LNCaP clone FGC (cell line): ENCODE measurements at regions not wholly inside any gene's neighbourhood (a gene's known extent, or its start where the extent isn't known, plus 50 kb on each side); places are given as distances from the start of the nearest gene placed in this dataset.

Source experiments
- DNase-seq: peaks from one replicate; pipeline ENCODE4 v3.0.0-alpha.2; 2011; ENCODE audit warnings: low read depth
- H3K4me3 ChIP-seq: 2 replicates; pipeline ENCODE4 v1.5.1; 2011; ENCODE audit warnings: mild to moderate bottlenecking, low read depth, low read length, control low read depth
- TF ChIP-seq, protein P1 (sequence below): IDR thresholded peaks from 2 replicates; pipeline ENCODE4 v1.5.1; 2012; ENCODE audit warnings: mild to moderate bottlenecking; ENCODE audit not compliant: control insufficient read depth, insufficient read depth; ENCODE audit errors: extremely low read depth

DNA sequence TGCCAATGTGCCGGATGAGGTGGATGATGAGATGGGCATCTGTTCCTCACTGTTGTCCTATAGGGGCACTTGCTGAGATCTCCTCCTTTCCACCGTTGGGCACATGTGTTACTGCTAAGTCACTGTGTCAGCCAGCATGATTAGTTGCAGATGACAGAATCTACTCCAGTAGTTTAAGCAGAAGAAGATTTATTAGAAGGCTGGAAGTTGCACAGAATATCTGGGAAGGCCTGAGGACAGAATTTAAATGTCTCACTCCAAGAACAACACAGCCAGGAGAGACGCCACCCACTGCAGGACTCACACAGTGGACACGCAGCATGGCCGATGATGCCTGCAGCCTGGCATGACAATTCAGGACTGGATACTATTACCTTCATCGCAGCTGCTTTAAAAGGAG, 157.5 kb downstream of the NSG2 start:
- no peak overlapping the region for H3K4me3 ChIP-seq
- TF ChIP-seq, protein P1, sequence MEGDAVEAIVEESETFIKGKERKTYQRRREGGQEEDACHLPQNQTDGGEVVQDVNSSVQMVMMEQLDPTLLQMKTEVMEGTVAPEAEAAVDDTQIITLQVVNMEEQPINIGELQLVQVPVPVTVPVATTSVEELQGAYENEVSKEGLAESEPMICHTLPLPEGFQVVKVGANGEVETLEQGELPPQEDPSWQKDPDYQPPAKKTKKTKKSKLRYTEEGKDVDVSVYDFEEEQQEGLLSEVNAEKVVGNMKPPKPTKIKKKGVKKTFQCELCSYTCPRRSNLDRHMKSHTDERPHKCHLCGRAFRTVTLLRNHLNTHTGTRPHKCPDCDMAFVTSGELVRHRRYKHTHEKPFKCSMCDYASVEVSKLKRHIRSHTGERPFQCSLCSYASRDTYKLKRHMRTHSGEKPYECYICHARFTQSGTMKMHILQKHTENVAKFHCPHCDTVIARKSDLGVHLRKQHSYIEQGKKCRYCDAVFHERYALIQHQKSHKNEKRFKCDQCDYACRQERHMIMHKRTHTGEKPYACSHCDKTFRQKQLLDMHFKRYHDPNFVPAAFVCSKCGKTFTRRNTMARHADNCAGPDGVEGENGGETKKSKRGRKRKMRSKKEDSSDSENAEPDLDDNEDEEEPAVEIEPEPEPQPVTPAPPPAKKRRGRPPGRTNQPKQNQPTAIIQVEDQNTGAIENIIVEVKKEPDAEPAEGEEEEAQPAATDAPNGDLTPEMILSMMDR, result no peak
- DNase-seq, result no peak

DNA sequence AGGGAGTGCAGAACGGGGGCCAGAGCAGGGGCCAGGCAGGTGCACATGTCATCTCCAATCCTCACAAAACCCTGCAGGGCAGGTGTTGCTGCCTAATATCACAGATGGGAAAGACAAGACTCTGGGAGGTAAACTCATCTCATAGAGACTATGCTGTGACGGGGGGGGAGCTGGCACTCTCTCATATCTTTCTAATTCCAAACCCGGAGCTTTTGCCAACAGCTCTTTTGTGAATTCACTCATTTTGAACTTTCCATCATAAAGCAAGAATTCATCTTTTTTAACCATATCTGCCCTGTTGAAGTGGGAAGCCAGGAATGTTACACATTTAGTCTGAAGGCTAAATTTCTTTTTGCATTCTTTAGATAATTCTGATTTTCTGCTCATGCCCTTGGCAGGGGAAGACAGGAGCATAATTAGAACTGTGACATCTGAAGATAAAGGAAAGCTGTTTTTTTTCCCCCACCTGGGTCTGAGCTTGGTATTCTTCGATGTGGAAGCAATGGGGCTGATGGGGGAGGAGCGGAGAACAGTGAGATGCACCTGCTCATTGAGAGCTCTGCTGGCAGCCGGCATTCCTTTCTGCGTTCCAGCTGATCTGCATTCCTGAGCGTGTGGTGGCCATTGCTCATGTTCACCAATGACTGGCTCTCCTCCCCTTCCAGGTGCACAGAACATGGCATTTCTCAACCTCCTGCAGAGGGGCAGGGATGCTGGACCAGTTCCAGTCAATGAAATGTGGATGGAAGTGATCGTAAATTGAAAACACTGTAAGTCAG, 159.2 kb downstream of the NSG2 start:
- TF ChIP-seq, protein P1, result no peak
- DNase-seq, result no peak
- H3K4me3 ChIP-seq, result no peak overlapping the region

DNA sequence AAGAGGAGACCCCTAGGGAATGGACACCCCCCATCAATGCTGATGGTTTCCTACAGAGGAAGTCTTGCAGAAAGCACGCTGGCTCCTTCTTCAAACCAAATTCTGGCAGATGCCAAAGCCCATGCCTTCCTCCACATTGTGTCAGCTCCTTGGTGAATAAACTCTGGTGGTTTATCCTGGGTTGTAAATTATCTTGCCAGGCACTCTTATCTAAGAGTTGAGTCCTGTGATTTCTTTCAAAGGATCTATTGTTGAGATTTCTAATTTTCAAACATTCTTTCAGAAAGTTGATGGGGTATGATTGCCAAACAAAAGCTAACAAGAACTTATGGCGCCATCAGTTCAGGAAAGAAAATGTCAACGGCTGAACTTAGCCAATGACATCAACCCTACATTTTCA, 160.4 kb downstream of the NSG2 start:
- no peak overlapping the region for H3K4me3 ChIP-seq
- no peak for DNase-seq
- TF ChIP-seq, protein P1, result no peak

DNA sequence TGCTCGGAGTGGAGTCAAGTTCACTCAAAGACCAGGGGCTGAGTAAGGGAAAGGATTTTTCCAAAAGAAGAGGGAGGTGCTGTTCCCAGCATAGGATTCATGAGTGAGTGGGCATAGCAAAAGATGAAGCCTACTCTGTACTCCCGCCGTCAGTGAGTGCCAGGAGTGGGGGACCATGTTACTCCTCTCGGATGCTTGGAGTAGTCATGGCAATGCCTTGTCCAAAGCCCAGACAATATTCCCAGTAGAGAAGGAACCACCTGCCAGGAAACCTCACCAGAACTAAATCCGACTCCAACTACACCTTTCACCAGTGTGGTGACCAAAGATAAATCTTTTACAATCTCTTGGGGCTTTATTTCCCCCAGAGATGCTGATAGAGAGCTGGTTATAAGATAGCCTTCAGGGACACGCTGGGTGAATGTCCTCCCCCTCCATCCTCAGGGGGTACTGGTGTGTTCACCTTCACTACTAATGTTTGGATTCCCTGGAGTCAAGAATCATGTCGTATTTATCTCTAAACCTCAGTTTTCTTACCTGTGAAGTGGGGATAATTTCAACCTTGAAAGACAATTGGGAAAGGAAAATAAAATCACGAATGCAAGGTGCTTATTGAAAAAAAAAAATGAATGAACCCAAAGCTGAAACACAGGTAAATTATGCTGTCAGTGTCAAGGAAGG, 165.2 kb downstream of the NSG2 start:
- no peak for DNase-seq
- H3K4me3 ChIP-seq, result no peak overlapping the region
- TF ChIP-seq, protein P1, result no peak

DNA sequence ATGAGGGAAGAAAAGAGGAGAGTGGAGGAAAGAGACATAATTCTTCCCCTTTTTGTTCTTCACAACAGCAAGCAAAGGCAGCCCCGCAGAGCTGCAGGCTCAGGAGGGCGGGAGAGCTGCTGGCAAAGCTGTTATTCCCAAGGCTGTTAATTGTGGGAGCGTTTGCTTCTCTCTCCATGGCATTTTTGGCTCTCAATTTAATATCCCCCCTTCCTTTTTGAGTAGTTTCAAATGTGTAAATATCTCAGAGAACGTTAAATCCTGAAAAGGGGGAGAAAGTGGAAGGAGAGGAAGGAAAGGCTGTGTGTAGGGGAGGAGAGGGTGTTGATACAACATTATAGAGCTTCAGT, 165.7 kb downstream of the NSG2 start:
- DNase-seq, result no peak
- no peak overlapping the region for H3K4me3 ChIP-seq
- TF ChIP-seq, protein P1, result no peak

DNA sequence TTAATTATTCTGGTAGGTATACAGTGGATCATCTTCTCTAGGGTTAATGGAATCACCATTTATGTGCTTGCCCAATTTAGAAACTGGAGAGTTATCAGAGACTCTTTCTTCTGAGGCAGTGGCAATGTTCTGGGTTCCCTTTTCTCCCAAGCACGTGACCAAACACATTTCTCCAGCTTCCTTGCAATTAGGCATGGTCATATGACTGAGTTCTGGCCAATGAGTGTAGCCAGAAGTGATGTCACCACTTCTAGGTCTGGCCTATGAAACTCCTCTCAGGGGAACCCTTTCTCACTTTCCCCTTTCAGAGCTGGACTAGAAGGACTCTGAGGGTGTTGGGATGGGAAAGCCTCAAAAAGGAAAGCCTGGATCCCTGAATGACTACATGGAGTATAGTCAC, 172.0 kb downstream of the NSG2 start:
- no peak for DNase-seq
- TF ChIP-seq, protein P1, result no peak

More for the DNA sequence above, 172.0 kb downstream of the NSG2 start:
- no peak overlapping the region for H3K4me3 ChIP-seq
